Putamen (tissue), 1 donor: ENCODE measurements at regions not wholly inside any gene's neighbourhood (a gene's known extent, or its start where the extent isn't known, plus 50 kb on each side); places are given as distances from the start of the nearest gene placed in this dataset.

Experiments used
- DNase-seq: peaks from one replicate; pipeline ENCODE4 v3.0.0-alpha.2; 2016; ENCODE audit warnings: low spot score

GRCh38 chrX:51437521-51437920 lies 58.9 kb downstream of the NUDT11 start:
- no peak for DNase-seq

GRCh38 chrX:51435101-51435500 lies 61.3 kb downstream of the NUDT11 start:
- DNase-seq: no peak

- no peak for DNase-seq
Measured at GRCh38 chrX:51421972-51422597, 74.3 kb downstream of the NUDT11 start.

- peak; percentile 5 for DNase-seq
Measured at GRCh38 chrX:51420610-51421009, 75.8 kb downstream of the NUDT11 start.

GRCh38 chrX:51408462-51408861 lies 75.8 kb downstream of the NUDT10 start:
- no peak for DNase-seq

- DNase-seq: no peak
Measured at GRCh38 chrX:51407520-51408409, 75.1 kb downstream of the NUDT10 start.

- DNase-seq: no peak
Measured at GRCh38 chrX:51406688-51407519, 74.3 kb downstream of the NUDT10 start.

GRCh38 chrX:51404445-51404844 lies 71.8 kb downstream of the NUDT10 start:
- no peak for DNase-seq

GRCh38 chrX:51395810-51396728 lies 63.4 kb downstream of the NUDT10 start:
- peak; percentile 5 for DNase-seq

- no peak for DNase-seq
Measured at GRCh38 chrX:51395480-51395809, 62.8 kb downstream of the NUDT10 start.
